ENCODE measurements at regions not wholly inside any gene's neighbourhood (a gene's known extent, or its start where the extent isn't known, plus 50 kb on each side); places are given as distances from the start of the nearest gene placed in this dataset. TPM values are rescaled to one million over a fixed set of nuclear protein-coding genes. Genes with fewer than 3 reads are reported as not detected.
A peak's percentile ranks its signal among the peaks of the same experiment; 100 is the strongest.

- ATAC-seq (ENCODE audit: low FRiP score) = no peak
- DNase-seq (ENCODE audit: low spot score) = no peak
- no peak for TF ChIP-seq CTCF (IDR thresholded peaks at IDR 0.05)
Observed at GRCh38 chr12:88642675-88643431, 62.6 kb upstream of the KITLG start.

- peak; percentile 82 for ATAC-seq (ENCODE audit: low FRiP score)
- DNase-seq (ENCODE audit: low spot score) = no peak
- TF ChIP-seq CTCF (IDR thresholded peaks at IDR 0.05) = no peak
Observed at GRCh38 chr12:88638966-88639760, 58.9 kb upstream of the KITLG start.

- TF ChIP-seq CTCF (IDR thresholded peaks at IDR 0.05) = no peak
- no peak for DNase-seq (ENCODE audit: low spot score)
- peak; percentile 75 for ATAC-seq (ENCODE audit: low FRiP score)
Observed at GRCh38 chr12:88638388-88638787, 58.1 kb upstream of the KITLG start.

GRCh38 chr12:88634008-88634407, 53.7 kb upstream of the KITLG start:
- no peak for ATAC-seq (ENCODE audit: low FRiP score)
- DNase-seq (ENCODE audit: low spot score) = no peak
- no peak for TF ChIP-seq CTCF (IDR thresholded peaks at IDR 0.05)

GRCh38 chr12:88633312-88633711, 53.0 kb upstream of the KITLG start:
- DNase-seq (ENCODE audit: low spot score) (no peak), ATAC-seq (ENCODE audit: low FRiP score) (no peak)
- TF ChIP-seq CTCF (IDR thresholded peaks at IDR 0.05) = no peak

- ATAC-seq (ENCODE audit: low FRiP score) (no peak), DNase-seq (ENCODE audit: low spot score) (no peak)
- no peak for TF ChIP-seq CTCF (IDR thresholded peaks at IDR 0.05)
Observed at GRCh38 chr12:88630561-88630960, 50.3 kb upstream of the KITLG start.

Small RNA genes lying in the stretch of these regions (small RNA-seq; reads per million reads assigned to genes)
- not detected for gene RNU7-120P
